ENCODE measurements at regions not wholly inside any gene's neighbourhood (a gene's known extent, or its start where the extent isn't known, plus 50 kb on each side); places are given as distances from the start of the nearest gene placed in this dataset.

GRCh38 chr15:47184003-47184907 is 533.0 kb upstream of the SEMA6D start:
- TF ChIP-seq CTCF (IDR thresholded peaks at IDR 0.05) (no peak), POLR2A (IDR thresholded peaks at IDR 0.05) (no peak), EP300 (IDR thresholded peaks at IDR 0.05) (no peak)
